H1 (cell line): ENCODE measurements at regions not wholly inside any gene's neighbourhood (a gene's known extent, or its start where the extent isn't known, plus 50 kb on each side); places are given as distances from the start of the nearest gene placed in this dataset.

Source experiments
- TF ChIP-seq, protein P1 (sequence below): fragments of 300-600 bp; sonication (generic); IDR thresholded peaks from 2 replicates; pipeline ENCODE4 v1.7.1; 2012; ENCODE audit warnings: low read length, moderate library complexity, mild to moderate bottlenecking, inconsistent platforms; ENCODE audit not compliant: insufficient replicate concordance

DNA sequence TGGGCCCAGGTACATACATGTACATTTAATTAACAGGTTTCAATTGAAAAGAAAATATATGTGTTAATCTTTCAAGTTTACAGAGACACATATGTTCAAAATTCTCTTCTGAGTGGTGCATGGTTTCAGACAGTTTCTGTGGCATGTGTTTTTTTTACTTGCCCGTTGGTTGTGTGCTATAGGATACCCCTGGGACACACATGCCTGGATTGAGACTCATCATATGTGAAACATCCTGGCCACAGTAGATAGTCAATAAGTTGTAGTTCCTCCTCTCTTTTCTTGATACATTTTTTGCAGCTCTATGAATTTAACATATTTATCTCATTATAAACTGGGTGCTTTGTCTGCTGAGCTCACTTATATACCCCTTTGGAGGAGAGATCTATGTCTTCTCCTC lies 207.8 kb upstream of the CTBP2 start (continued):
- TF ChIP-seq, protein P1, sequence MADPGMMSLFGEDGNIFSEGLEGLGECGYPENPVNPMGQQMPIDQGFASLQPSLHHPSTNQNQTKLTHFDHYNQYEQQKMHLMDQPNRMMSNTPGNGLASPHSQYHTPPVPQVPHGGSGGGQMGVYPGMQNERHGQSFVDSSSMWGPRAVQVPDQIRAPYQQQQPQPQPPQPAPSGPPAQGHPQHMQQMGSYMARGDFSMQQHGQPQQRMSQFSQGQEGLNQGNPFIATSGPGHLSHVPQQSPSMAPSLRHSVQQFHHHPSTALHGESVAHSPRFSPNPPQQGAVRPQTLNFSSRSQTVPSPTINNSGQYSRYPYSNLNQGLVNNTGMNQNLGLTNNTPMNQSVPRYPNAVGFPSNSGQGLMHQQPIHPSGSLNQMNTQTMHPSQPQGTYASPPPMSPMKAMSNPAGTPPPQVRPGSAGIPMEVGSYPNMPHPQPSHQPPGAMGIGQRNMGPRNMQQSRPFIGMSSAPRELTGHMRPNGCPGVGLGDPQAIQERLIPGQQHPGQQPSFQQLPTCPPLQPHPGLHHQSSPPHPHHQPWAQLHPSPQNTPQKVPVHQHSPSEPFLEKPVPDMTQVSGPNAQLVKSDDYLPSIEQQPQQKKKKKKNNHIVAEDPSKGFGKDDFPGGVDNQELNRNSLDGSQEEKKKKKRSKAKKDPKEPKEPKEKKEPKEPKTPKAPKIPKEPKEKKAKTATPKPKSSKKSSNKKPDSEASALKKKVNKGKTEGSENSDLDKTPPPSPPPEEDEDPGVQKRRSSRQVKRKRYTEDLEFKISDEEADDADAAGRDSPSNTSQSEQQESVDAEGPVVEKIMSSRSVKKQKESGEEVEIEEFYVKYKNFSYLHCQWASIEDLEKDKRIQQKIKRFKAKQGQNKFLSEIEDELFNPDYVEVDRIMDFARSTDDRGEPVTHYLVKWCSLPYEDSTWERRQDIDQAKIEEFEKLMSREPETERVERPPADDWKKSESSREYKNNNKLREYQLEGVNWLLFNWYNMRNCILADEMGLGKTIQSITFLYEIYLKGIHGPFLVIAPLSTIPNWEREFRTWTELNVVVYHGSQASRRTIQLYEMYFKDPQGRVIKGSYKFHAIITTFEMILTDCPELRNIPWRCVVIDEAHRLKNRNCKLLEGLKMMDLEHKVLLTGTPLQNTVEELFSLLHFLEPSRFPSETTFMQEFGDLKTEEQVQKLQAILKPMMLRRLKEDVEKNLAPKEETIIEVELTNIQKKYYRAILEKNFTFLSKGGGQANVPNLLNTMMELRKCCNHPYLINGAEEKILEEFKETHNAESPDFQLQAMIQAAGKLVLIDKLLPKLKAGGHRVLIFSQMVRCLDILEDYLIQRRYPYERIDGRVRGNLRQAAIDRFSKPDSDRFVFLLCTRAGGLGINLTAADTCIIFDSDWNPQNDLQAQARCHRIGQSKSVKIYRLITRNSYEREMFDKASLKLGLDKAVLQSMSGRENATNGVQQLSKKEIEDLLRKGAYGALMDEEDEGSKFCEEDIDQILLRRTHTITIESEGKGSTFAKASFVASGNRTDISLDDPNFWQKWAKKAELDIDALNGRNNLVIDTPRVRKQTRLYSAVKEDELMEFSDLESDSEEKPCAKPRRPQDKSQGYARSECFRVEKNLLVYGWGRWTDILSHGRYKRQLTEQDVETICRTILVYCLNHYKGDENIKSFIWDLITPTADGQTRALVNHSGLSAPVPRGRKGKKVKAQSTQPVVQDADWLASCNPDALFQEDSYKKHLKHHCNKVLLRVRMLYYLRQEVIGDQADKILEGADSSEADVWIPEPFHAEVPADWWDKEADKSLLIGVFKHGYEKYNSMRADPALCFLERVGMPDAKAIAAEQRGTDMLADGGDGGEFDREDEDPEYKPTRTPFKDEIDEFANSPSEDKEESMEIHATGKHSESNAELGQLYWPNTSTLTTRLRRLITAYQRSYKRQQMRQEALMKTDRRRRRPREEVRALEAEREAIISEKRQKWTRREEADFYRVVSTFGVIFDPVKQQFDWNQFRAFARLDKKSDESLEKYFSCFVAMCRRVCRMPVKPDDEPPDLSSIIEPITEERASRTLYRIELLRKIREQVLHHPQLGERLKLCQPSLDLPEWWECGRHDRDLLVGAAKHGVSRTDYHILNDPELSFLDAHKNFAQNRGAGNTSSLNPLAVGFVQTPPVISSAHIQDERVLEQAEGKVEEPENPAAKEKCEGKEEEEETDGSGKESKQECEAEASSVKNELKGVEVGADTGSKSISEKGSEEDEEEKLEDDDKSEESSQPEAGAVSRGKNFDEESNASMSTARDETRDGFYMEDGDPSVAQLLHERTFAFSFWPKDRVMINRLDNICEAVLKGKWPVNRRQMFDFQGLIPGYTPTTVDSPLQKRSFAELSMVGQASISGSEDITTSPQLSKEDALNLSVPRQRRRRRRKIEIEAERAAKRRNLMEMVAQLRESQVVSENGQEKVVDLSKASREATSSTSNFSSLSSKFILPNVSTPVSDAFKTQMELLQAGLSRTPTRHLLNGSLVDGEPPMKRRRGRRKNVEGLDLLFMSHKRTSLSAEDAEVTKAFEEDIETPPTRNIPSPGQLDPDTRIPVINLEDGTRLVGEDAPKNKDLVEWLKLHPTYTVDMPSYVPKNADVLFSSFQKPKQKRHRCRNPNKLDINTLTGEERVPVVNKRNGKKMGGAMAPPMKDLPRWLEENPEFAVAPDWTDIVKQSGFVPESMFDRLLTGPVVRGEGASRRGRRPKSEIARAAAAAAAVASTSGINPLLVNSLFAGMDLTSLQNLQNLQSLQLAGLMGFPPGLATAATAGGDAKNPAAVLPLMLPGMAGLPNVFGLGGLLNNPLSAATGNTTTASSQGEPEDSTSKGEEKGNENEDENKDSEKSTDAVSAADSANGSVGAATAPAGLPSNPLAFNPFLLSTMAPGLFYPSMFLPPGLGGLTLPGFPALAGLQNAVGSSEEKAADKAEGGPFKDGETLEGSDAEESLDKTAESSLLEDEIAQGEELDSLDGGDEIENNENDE, result no peak
- TF ChIP-seq, all 59 proteins: peak for 0
